Keratinocyte (primary cell): ENCODE measurements at regions not wholly inside any gene's neighbourhood (a gene's known extent, or its start where the extent isn't known, plus 50 kb on each side); places are given as distances from the start of the nearest gene placed in this dataset.

Experiments used
- DNase-seq: peaks from one replicate; pipeline ENCODE4 v3.0.0-alpha.2; 2011; ENCODE audit warnings: low read depth, missing footprints, low spot score
- FAIRE-seq: peaks from 2 replicates; lab custom pipeline; 2011; peaks lifted over from hg19 to GRCh38; lab: Jason Lieb, UNC
- H2AFZ ChIP-seq: 2 replicates; pipeline ENCODE4 v1.6.0; 2012; ENCODE audit warnings: low read length, control low read depth, inconsistent platforms; ENCODE audit not compliant: control insufficient read depth
- H3K27ac ChIP-seq: 2 replicates; pipeline ENCODE4 v1.5.1; 2011; ENCODE audit warnings: low read length; ENCODE audit not compliant: control insufficient read depth, insufficient read depth
- H3K27me3 ChIP-seq: 3 replicates; pipeline ENCODE4 v1.6.0; 2011; ENCODE audit warnings: low read length; ENCODE audit not compliant: control insufficient read depth, insufficient read depth; ENCODE audit errors: extremely low read depth
- H3K36me3 ChIP-seq, 2 experiments: 2 replicates in 1 of 2; 3 replicates in 1 of 2; pipeline ENCODE4 v1.5.1; 2011; ENCODE audit warnings: low read length in 2 of 2, mild to moderate bottlenecking in 1 of 2; ENCODE audit not compliant: control insufficient read depth in 2 of 2, insufficient read depth in 2 of 2; ENCODE audit errors: extremely low read depth in 1 of 2
- H3K4me1 ChIP-seq: 3 replicates; pipeline ENCODE4 v1.5.1; 2011; ENCODE audit warnings: low read length; ENCODE audit not compliant: control insufficient read depth, insufficient read depth; ENCODE audit errors: extremely low read depth
- H3K4me2 ChIP-seq: 3 replicates; pipeline ENCODE4 v1.6.0; 2011; ENCODE audit warnings: low read depth, low read length; ENCODE audit not compliant: control insufficient read depth, insufficient read depth; ENCODE audit errors: extremely low read depth
- H3K4me3 ChIP-seq, 3 experiments: fragments of 200-600 bp in 1 of 3; sonication (generic) in 1 of 3; 2 replicates in 2 of 3; 3 replicates in 1 of 3; pipeline ENCODE4 v1.5.1; 2011 to 2016; ENCODE audit warnings: low read length in 3 of 3, mild to moderate bottlenecking in 3 of 3, control low read depth in 2 of 3, inconsistent platforms in 1 of 3, low read depth in 1 of 3, mixed read lengths in 1 of 3, mixed run types in 1 of 3, moderate library complexity in 1 of 3; ENCODE audit not compliant: control insufficient read depth in 2 of 3, insufficient read depth in 2 of 3; ENCODE audit errors: extremely low read depth in 1 of 3
- H3K79me2 ChIP-seq: 2 replicates; pipeline ENCODE4 v1.6.0; 2012; ENCODE audit warnings: low read length; ENCODE audit not compliant: control insufficient read depth, insufficient read depth
- H3K9ac ChIP-seq: 3 replicates; pipeline ENCODE4 v1.6.0; 2011; ENCODE audit warnings: low read length; ENCODE audit not compliant: control insufficient read depth, insufficient read depth; ENCODE audit errors: extremely low read depth
- H3K9me1 ChIP-seq: 3 replicates; pipeline ENCODE4 v1.6.0; 2011; ENCODE audit warnings: low read length; ENCODE audit not compliant: control insufficient read depth, insufficient read depth; ENCODE audit errors: extremely low read depth
- H3K9me3 ChIP-seq: 2 replicates; pipeline ENCODE4 v1.5.1; 2012; ENCODE audit warnings: low read depth, low read length; ENCODE audit not compliant: control insufficient read depth
- H4K20me1 ChIP-seq: 3 replicates; pipeline ENCODE4 v1.6.0; 2011; ENCODE audit warnings: low read length; ENCODE audit not compliant: control insufficient read depth, insufficient read depth; ENCODE audit errors: extremely low read depth
- CTCF ChIP-seq, 3 experiments: IDR thresholded peaks in 1 of 3; conservative IDR thresholded peaks in 1 of 3; optimal IDR thresholded peaks in 1 of 3; 2 replicates in 2 of 3; 3 replicates in 1 of 3; pipeline versions ENCODE3 to v1.5.1; 2011; ENCODE audit warnings: low read length in 3 of 3, mild to moderate bottlenecking in 3 of 3, moderate library complexity in 2 of 3, control low read depth in 1 of 3, inconsistent platforms in 1 of 3; ENCODE audit not compliant: insufficient read depth in 2 of 3; ENCODE audit errors: extremely low read depth in 1 of 3
- EZH2 ChIP-seq: IDR thresholded peaks from one replicate; pipeline ENCODE4 v1.6.1; 2012; ENCODE audit warnings: inconsistent platforms, mild to moderate bottlenecking, low read length, moderate library complexity
- dilution Hi-C: fragments of 300-500 bp; cut with MboI; formaldehyde crosslinking; loops from one replicate; pipeline ENCODE4 v1.7.0; 2020; ENCODE audit warnings: low sequenced_read_pairs; ENCODE audit not compliant: extremely low pct_ligation_motif_present

- no peaks in the 10 kb centered on the region for H3K36me3 ChIP-seq
- H4K20me1 ChIP-seq = no peaks in the 10 kb centered on the region
- H3K9me3 ChIP-seq = no peaks in the 10 kb centered on the region
- peaks cover 5% of the 10 kb centered on the region for H3K79me2 ChIP-seq
- H3K4me2 ChIP-seq = no peak overlapping the region
- H2AFZ ChIP-seq = no peak overlapping the region
- FAIRE-seq (no peak), DNase-seq (no peak)
- no peaks in the 10 kb centered on the region for H3K27me3 ChIP-seq
- H3K9me1 ChIP-seq = no peaks in the 10 kb centered on the region
- dilution Hi-C loops = no loop called here
- H3K9ac ChIP-seq = no peak overlapping the region
- no peak overlapping the region for H3K4me3 ChIP-seq
- no peak overlapping the region for H3K27ac ChIP-seq
- TF ChIP-seq CTCF (optimal IDR thresholded peaks at IDR 0.05 in 1 of 3, IDR thresholded peaks at IDR 0.05 in 1 of 3, conservative IDR thresholded peaks at IDR 0.05 in 1 of 3; ENCODE audit: extremely low read depth in 1 of 3, insufficient read depth in 2 of 3, low read length in 3 of 3) = no peak
- no peak for TF ChIP-seq EZH2
- H3K4me1 ChIP-seq = peaks cover 6% of the 10 kb centered on the region
These were observed 67.3 kb downstream of the KLF12 start for GRCh38 chr13:74066937-74067336.

GRCh38 chr13:74064805-74065312, 69.3 kb downstream of the KLF12 start:
- FAIRE-seq = peak; percentile 26

More at GRCh38 chr13:74064805-74065312, 69.3 kb downstream of the KLF12 start:
- Histone ChIP-seq H3K9ac (no peak overlapping the region), H3K36me3 (no peaks in the 10 kb centered on the region), H3K4me2 (no peak overlapping the region), H4K20me1 (no peaks in the 10 kb centered on the region), H3K9me1 (no peaks in the 10 kb centered on the region), H3K4me3 (no peak overlapping the region), H2AFZ (no peak overlapping the region), H3K27ac (no peak overlapping the region), H3K27me3 (no peaks in the 10 kb centered on the region), H3K4me1 (peaks cover 6% of the 10 kb centered on the region), H3K9me3 (no peaks in the 10 kb centered on the region), H3K79me2 (peaks cover 5% of the 10 kb centered on the region)
- TF ChIP-seq EZH2 (no peak), CTCF (optimal IDR thresholded peaks at IDR 0.05 in 1 of 3, IDR thresholded peaks at IDR 0.05 in 1 of 3, conservative IDR thresholded peaks at IDR 0.05 in 1 of 3; ENCODE audit: extremely low read depth in 1 of 3, insufficient read depth in 2 of 3, low read length in 3 of 3) (no peak)
- dilution Hi-C loops = no loop called here
- DNase-seq = peak; percentile 26
